GM12878 (cell line): ENCODE measurements at regions not wholly inside any gene's neighbourhood (a gene's known extent, or its start where the extent isn't known, plus 50 kb on each side); places are given as distances from the start of the nearest gene placed in this dataset.

Experiments used
- ATAC-seq: fragments of 200-7000 bp; cut with Tn5 transposase; 3 replicates; pipeline ENCODE4 v1.9.1; 2020; ENCODE audit warnings: mild to moderate bottlenecking, moderate library complexity
- BruUV-seq: library from RNA; stranded (reverse); fragments of 400-500 nt; replicated peaks from 2 replicates; lab custom pipeline; 2021; lab: Mats Ljungman, UMichigan
- CTCF ChIA-PET: fragments of 300-600 bp; sonication (Branson Sonifier 250); formaldehyde crosslinking; extraction: SDS; loops from one replicate; lab custom pipeline; 2021; ENCODE audit warnings: inconsistent platforms; lab: Yijun Ruan, JAX
- POLR2A ChIA-PET: fragments of 350-600 bp; formaldehyde crosslinking; extraction: SDS; loops from one replicate; lab custom pipeline; 2021; ENCODE audit warnings: inconsistent platforms; lab: Charles Lee
- RAD21 ChIA-PET: fragments of 300-600 bp; sonication (Branson Sonifier 250); formaldehyde crosslinking; loops from one replicate; lab custom pipeline; 2023; ENCODE audit warnings: antibody characterized with exemption; ENCODE audit not compliant: unreplicated experiment; lab: Charles Lee
- SMC1A ChIA-PET: fragments of 300-600 bp; sonication (Branson Sonifier 250); formaldehyde crosslinking; loops from one replicate; lab custom pipeline; 2023; ENCODE audit not compliant: unreplicated experiment, uncharacterized antibody; lab: Charles Lee
- DNase-seq: peaks from one replicate; pipeline ENCODE4 v3.0.0-alpha.2; 2011; ENCODE audit warnings: low read depth, low spot score
- FAIRE-seq: peaks from 3 replicates; lab custom pipeline; 2011; peaks lifted over from hg19 to GRCh38; lab: Jason Lieb, UNC
- H2AFZ ChIP-seq: 2 replicates; pipeline ENCODE4 v1.6.0; 2011; ENCODE audit warnings: low read depth, low read length, control low read depth; ENCODE audit not compliant: control insufficient read depth
- H3K27ac ChIP-seq: 2 replicates; pipeline ENCODE4 v1.5.1; 2011; ENCODE audit warnings: control low read depth; ENCODE audit not compliant: control insufficient read depth, insufficient read depth
- H3K27me3 ChIP-seq, 2 experiments: replicated peaks in 1 of 2; 2 replicates each; pipeline versions ENCODE4 v1.6.0 to v1.6.1; 2011; ENCODE audit warnings: low read length in 1 of 2; ENCODE audit not compliant: control insufficient read depth in 2 of 2, insufficient read depth in 2 of 2
- H3K36me3 ChIP-seq, 2 experiments: 2 replicates each; pipeline ENCODE4 v1.5.1; 2011; ENCODE audit warnings: low read length in 1 of 2; ENCODE audit not compliant: control insufficient read depth in 2 of 2, insufficient read depth in 2 of 2
- H3K4me1 ChIP-seq: 2 replicates; pipeline ENCODE4 v1.6.1; 2011; ENCODE audit warnings: mild to moderate bottlenecking, low read length, moderate library complexity, mixed read lengths; ENCODE audit not compliant: control insufficient read depth, insufficient read depth
- H3K4me2 ChIP-seq: 2 replicates; pipeline ENCODE4 v1.6.0; 2011; ENCODE audit warnings: control low read depth; ENCODE audit not compliant: control insufficient read depth, insufficient read depth
- H3K4me3 ChIP-seq: fragments of 200-600 bp; sonication (generic); 2 replicates; pipeline ENCODE4 v1.5.1; 2016
- H3K79me2 ChIP-seq: 2 replicates; pipeline ENCODE4 v1.6.0; 2011; ENCODE audit warnings: low read length; ENCODE audit not compliant: control insufficient read depth, insufficient read depth
- H3K9ac ChIP-seq: 2 replicates; pipeline ENCODE4 v1.8.0; 2011; ENCODE audit warnings: low read length, control low read depth, mixed read lengths; ENCODE audit not compliant: control insufficient read depth, insufficient read depth
- H3K9me3 ChIP-seq: replicated peaks from 3 replicates; pipeline ENCODE4 v1.5.1; 2011; ENCODE audit warnings: mild to moderate bottlenecking, low read length; ENCODE audit not compliant: control insufficient read depth, insufficient read depth
- H4K20me1 ChIP-seq: 2 replicates; pipeline ENCODE4 v1.6.0; 2011; ENCODE audit not compliant: control insufficient read depth, insufficient read depth
- CREM ChIP-seq: IDR thresholded peaks from 2 replicates; pipeline ENCODE4 v1.6.1; 2014; ENCODE audit warnings: antibody characterized with exemption, low read depth
- CTCF ChIP-seq, 3 experiments: IDR thresholded peaks in 2 of 3; conservative IDR thresholded peaks in 1 of 3; 2 replicates each; pipeline ENCODE4 v1.5.1; 2011; ENCODE audit warnings: low read depth in 3 of 3, low read length in 3 of 3, mild to moderate bottlenecking in 3 of 3, control low read depth in 2 of 3, moderate library complexity in 2 of 3, inconsistent platforms in 1 of 3, mixed read lengths in 1 of 3; ENCODE audit not compliant: control insufficient read depth in 2 of 3, insufficient read depth in 1 of 3; ENCODE audit errors: extremely low read depth in 1 of 3
- EGR1 ChIP-seq, 2 experiments: IDR thresholded peaks; 1 replicate in 1 of 2; 2 replicates in 1 of 2; pipeline ENCODE4 v1.6.1; 2011 to 2012; ENCODE audit warnings: low read depth in 2 of 2, low read length in 2 of 2, borderline replicate concordance in 1 of 2, mild to moderate bottlenecking in 1 of 2, moderate library complexity in 1 of 2
- EZH2 ChIP-seq: IDR thresholded peaks from 2 replicates; pipeline ENCODE4 v1.6.1; 2012; ENCODE audit warnings: low read depth, mild to moderate bottlenecking, control low read depth, inconsistent platforms, low read length, borderline replicate concordance; ENCODE audit not compliant: control insufficient read depth
- KAT2A ChIP-seq: conservative IDR thresholded peaks from 2 replicates; pipeline ENCODE4 v1.6.1; 2011; ENCODE audit warnings: low read depth, low read length; ENCODE audit not compliant: control insufficient read depth
- KDM1A ChIP-seq: fragments of 200-600 bp; sonication (generic); IDR thresholded peaks from 2 replicates; pipeline ENCODE4 v1.6.1; 2016; ENCODE audit warnings: borderline replicate concordance
- NBN ChIP-seq: fragments of 450-650 bp; IDR thresholded peaks from 2 replicates; pipeline ENCODE4 v1.6.1; 2016
- NFXL1 ChIP-seq: fragments of 450-650 bp; IDR thresholded peaks from 2 replicates; pipeline ENCODE4 v1.6.1; 2017; ENCODE audit warnings: antibody characterized with exemption, mild to moderate bottlenecking, borderline replicate concordance
- NKRF ChIP-seq: fragments of 450-650 bp; conservative IDR thresholded peaks from 2 replicates; pipeline ENCODE4 v1.6.1; 2017; ENCODE audit warnings: mild to moderate bottlenecking, moderate library complexity
- RAD51 ChIP-seq: fragments of 450-650 bp; IDR thresholded peaks from 2 replicates; pipeline ENCODE4 v1.6.1; 2016; ENCODE audit warnings: moderate library complexity, mild to moderate bottlenecking, inconsistent platforms
- RBBP5 ChIP-seq: fragments of 200-600 bp; sonication (generic); conservative IDR thresholded peaks from 2 replicates; pipeline ENCODE4 v1.6.1; 2016
- SMAD5 ChIP-seq: IDR thresholded peaks from 2 replicates; pipeline ENCODE4 v1.6.1; 2016; ENCODE audit warnings: antibody characterized with exemption, low read depth
- WRNIP1 ChIP-seq: IDR thresholded peaks from 2 replicates; pipeline ENCODE4 v1.6.1; 2011; ENCODE audit warnings: low read depth, low read length, improper control_type of control experiment, borderline replicate concordance
- ZBTB11 ChIP-seq: fragments of 450-650 bp; formaldehyde crosslinking; IDR thresholded peaks from 2 replicates; pipeline ENCODE4 v1.5.0; 2022; ENCODE audit warnings: mild to moderate bottlenecking, missing genetic modification characterization
- WGBS: methylation state at CpG from one replicate; pipeline ENCODE4 v1.1.6; 2016; ENCODE audit warnings: low lambda C conversion rate; ENCODE audit not compliant: insufficient replicate concordance, insufficient coverage; ENCODE audit errors: missing lambda C conversion rate; 5-methylcytosine and 5-hydroxymethylcytosine counted together
- in situ Hi-C: fragments of 300-500 bp; cut with MboI; formaldehyde crosslinking; loops from 9 replicates; pipeline ENCODE4 v1.14.3; 2018; ENCODE audit warnings: mixed read lengths
- intact Hi-C: fragments of 100-400 bp; cut with micrococcal nuclease; formaldehyde crosslinking; loops from one replicate; pipeline ENCODE4 v1.14.2; 2022; ENCODE audit not compliant: unreplicated experiment

- BruUV-seq, result no TSS peak
- 26% methylated on average over 5 of the region's 5 CpGs for WGBS
- intact Hi-C loops (no loop called here), in situ Hi-C loops (no loop called here)
- Histone ChIP-seq H3K27me3 (no peaks in the 10 kb centered on the region), H3K27ac (no peak overlapping the region), H4K20me1 (no peaks in the 10 kb centered on the region), H2AFZ (no peak overlapping the region), H3K9me3 (no peaks in the 10 kb centered on the region), H3K79me2 (no peaks in the 10 kb centered on the region), H3K4me2 (no peak overlapping the region), H3K4me3 (no peak overlapping the region), H3K9ac (no peak overlapping the region), H3K4me1 (no peaks in the 10 kb centered on the region), H3K36me3 (no peaks in the 10 kb centered on the region)
- ATAC-seq (no peak), FAIRE-seq (no peak), DNase-seq (no peak)
- ChIA-PET RAD21 (no interaction called here), SMC1A (no interaction called here), CTCF (no interaction called here), POLR2A (no interaction called here)
- TF ChIP-seq EZH2 (no peak), RAD51 (no peak), RBBP5 (no peak), CTCF (IDR thresholded peaks at IDR 0.05 in 2 of 3, conservative IDR thresholded peaks at IDR 0.05 in 1 of 3; ENCODE audit: control insufficient read depth in 2 of 3, extremely low read depth in 1 of 3, insufficient read depth in 1 of 3, low read depth in 3 of 3, low read length in 3 of 3) (no peak), SMAD5 (no peak), NKRF (no peak), NFXL1 (no peak), KDM1A (no peak), CREM (no peak), NBN (no peak), ZBTB11 (CRISPR knock-in tag) (no peak), WRNIP1 (no peak), KAT2A (no peak), EGR1 (IDR thresholded peaks at IDR 0.05; ENCODE audit: borderline replicate concordance in 1 of 2, low read depth in 2 of 2, low read length in 2 of 2) (no peak)
Observed at GRCh38 chr4:187224560-187224959, 500.9 kb upstream of the FAT1 start.
